Activated CD4-positive, alpha-beta T cell treated with anti-CD3 and anti-CD28 coated beads, Interleukin-2, Interleukin-4, amounts not matched to agents 100 ng/mL and 50 ng/mL, durations not matched to agents 16 hours and 8 hours (primary cell): ENCODE measurements at regions not wholly inside any gene's neighbourhood (a gene's known extent, or its start where the extent isn't known, plus 50 kb on each side); places are given as distances from the start of the nearest gene placed in this dataset.

Experiments
- DNase-seq: peaks from one replicate; pipeline ENCODE4 v3.0.0-alpha.2; 2020; ENCODE audit warnings: low spot score

GRCh38 chr2:236317938-236318396, 53.8 kb upstream of the ASB18 start:
- DNase-seq, result no peak

- DNase-seq, result no peak
Measured at GRCh38 chr2:236318401-236318800, 54.2 kb upstream of the ASB18 start.

- no peak for DNase-seq
Measured at GRCh38 chr2:236319036-236319435, 54.8 kb upstream of the ASB18 start.

- no peak for DNase-seq
Measured at GRCh38 chr2:236321415-236321814, 57.2 kb upstream of the ASB18 start.

GRCh38 chr2:236333417-236334121, 69.4 kb upstream of the ASB18 start:
- no peak for DNase-seq

GRCh38 chr2:236334122-236334876, 70.1 kb upstream of the ASB18 start:
- DNase-seq, result no peak

GRCh38 chr2:236335696-236336574, 71.7 kb upstream of the ASB18 start:
- DNase-seq, result no peak

- DNase-seq, result no peak
Measured at GRCh38 chr2:236336575-236337464, 72.6 kb upstream of the ASB18 start.

- no peak for DNase-seq
Measured at GRCh38 chr2:236337465-236338325, 73.5 kb upstream of the ASB18 start.

- DNase-seq, result no peak
Measured at GRCh38 chr2:236338495-236339184, 74.4 kb upstream of the ASB18 start.

GRCh38 chr2:236340251-236340650, 76.0 kb upstream of the ASB18 start:
- no peak for DNase-seq

GRCh38 chr2:236341067-236341466, 76.9 kb upstream of the ASB18 start:
- no peak for DNase-seq

GRCh38 chr2:236341721-236342120, 77.5 kb upstream of the ASB18 start:
- DNase-seq, result no peak

GRCh38 chr2:236342507-236342906, 78.3 kb upstream of the ASB18 start:
- DNase-seq, result no peak

- no peak for DNase-seq
Measured at GRCh38 chr2:236342951-236343350, 78.7 kb upstream of the ASB18 start.

- DNase-seq, result peak; percentile 65
Measured at GRCh38 chr2:236343400-236344161, 79.4 kb upstream of the ASB18 start.

GRCh38 chr2:236344446-236344845, 80.2 kb upstream of the ASB18 start:
- DNase-seq, result no peak

- no peak for DNase-seq
Measured at GRCh38 chr2:236345081-236345714, 81.0 kb upstream of the ASB18 start.

- no peak for DNase-seq
Measured at GRCh38 chr2:236346366-236346765, 82.2 kb upstream of the ASB18 start.
